ENCODE measurements at regions not wholly inside any gene's neighbourhood (a gene's known extent, or its start where the extent isn't known, plus 50 kb on each side); places are given as distances from the start of the nearest gene placed in this dataset.

DNA sequence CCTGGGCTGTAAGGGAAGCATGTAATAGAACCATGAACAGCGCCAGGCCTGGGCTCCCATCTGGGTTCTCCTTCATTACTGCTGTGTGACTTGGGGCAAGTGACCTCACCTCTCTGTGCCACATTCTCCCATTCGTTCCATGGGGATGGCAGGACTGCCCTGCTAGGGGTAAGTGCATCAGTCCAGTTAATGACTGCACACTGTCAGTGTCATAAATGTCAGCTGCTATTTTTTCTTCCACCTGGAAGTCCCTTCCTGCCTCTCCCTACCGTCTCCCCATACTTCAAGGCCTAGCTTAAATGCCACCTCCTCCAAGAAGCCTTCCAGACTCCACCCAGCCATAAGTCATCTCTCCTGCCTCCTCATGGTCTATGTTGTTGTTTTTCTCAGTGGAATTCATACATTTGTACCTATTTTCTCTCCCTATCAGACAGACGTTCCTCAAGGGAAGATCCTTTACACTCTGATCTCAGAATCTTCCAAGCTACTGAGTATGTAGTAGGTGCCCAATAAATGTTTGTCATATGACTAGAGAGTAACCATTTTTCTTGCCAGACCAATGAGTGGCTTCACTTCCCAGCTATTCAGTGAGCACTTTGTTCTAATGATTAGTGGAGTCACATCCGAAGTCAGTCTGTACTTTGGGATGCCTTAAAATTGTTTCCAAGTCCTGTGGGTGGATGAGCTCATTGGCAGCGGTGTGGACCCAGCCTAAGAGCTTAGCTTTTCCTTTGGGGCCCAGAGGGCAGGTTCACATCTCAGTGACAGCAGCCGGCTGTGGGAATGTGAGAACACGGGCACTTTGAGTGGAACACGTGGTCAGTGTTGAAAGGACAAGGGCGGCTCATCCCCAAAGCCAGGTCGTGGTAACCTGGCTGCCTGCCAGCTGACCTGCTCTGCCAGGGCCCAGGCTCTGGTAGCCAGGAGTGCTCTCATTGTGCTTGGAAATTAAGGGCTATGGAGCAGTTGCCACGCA is 147.5 kb upstream of the GSE1 start:
- peaks cover 5% of the 10 kb centered on the region for H3K4me1 ChIP-seq (ENCODE audit: insufficient read depth, low read length)
- Mint-ChIP-seq H3K36me3 (ENCODE audit: insufficient read depth in 1 of 3, low read depth in 3 of 3) (no peaks in the 10 kb centered on the region), H3K9me3 (no peaks in the 10 kb centered on the region), H3K4me3 (no peak overlapping the region; a peak in 1 of 5 replicates), H3K27ac (no peak overlapping the region), H3K27me3 (ENCODE audit: low read depth) (peaks cover 63% of the 10 kb centered on the region), H3K4me1 (peaks cover 12 to 26% of the 10 kb centered on the region in 2 experiments)
- H3K79me1 ChIP-seq (ENCODE audit: insufficient read depth, low read depth, low read length, poor library complexity, severe bottlenecking), result no peaks in the 10 kb centered on the region
- H3K27me3 ChIP-seq (ENCODE audit: insufficient read depth, low read length), result peaks cover 4% of the 10 kb centered on the region; the same call in 1 of the 2 replicates
- H2AFZ ChIP-seq (ENCODE audit: low read length), result no peak overlapping the region
- H3K14ac ChIP-seq (ENCODE audit: insufficient read depth, low read length), result no peak overlapping the region
- H3K4ac ChIP-seq (ENCODE audit: low read depth, low read length), result no peak overlapping the region
- DNase-seq, result no peak
- no peak overlapping the region for H3K27ac ChIP-seq (ENCODE audit: insufficient read length, low read depth, low read length)
- no peak overlapping the region for H2BK5ac ChIP-seq (ENCODE audit: insufficient read length, low read length)
- H3K23me2 ChIP-seq (ENCODE audit: insufficient read length, low read depth, low read length, poor library complexity, severe bottlenecking), result peaks cover 8% of the 10 kb centered on the region
- H4K5ac ChIP-seq (ENCODE audit: insufficient read length, low read depth, low read length), result no peak overlapping the region
- H2AK5ac ChIP-seq (ENCODE audit: insufficient read length, low read length), result no peak overlapping the region
- no peak overlapping the region for H3K18ac ChIP-seq (ENCODE audit: insufficient read length, low read depth, low read length)
- TF ChIP-seq CTCF (conservative IDR thresholded peaks at IDR 0.05), result no peak
- no peak overlapping the region for H4K91ac ChIP-seq (ENCODE audit: insufficient read length, low read depth, low read length)
- H3K56ac ChIP-seq (ENCODE audit: insufficient read length, low read depth, low read length), result no peak overlapping the region
- H3K23ac ChIP-seq (ENCODE audit: insufficient read length, low read depth, low read length), result no peak overlapping the region
- H2BK20ac ChIP-seq (ENCODE audit: low read depth, low read length, poor library complexity, severe bottlenecking), result no peak overlapping the region
- H3T11ph ChIP-seq (ENCODE audit: low read length), result no peak overlapping the region
- no peak overlapping the region for H2BK15ac ChIP-seq (ENCODE audit: low read depth, low read length)
- H2BK120ac ChIP-seq (ENCODE audit: low read depth, low read length, poor library complexity, severe bottlenecking), result no peak overlapping the region
- no peaks in the 10 kb centered on the region for H4K20me1 ChIP-seq (ENCODE audit: control insufficient read depth, insufficient read depth, insufficient read length)
- H4K8ac ChIP-seq (replicated peaks; ENCODE audit: insufficient read length, low read depth, low read length), result no peak overlapping the region
- H3K4me2 ChIP-seq (ENCODE audit: insufficient read depth, insufficient read length, low read length), result no peak overlapping the region
- no peaks in the 10 kb centered on the region for H3K9me3 ChIP-seq (ENCODE audit: control insufficient read depth, low read depth, low read length)
- no peak overlapping the region for H3K9ac ChIP-seq (ENCODE audit: extremely low read depth, insufficient read length, low read length)
- H2BK12ac ChIP-seq (ENCODE audit: insufficient read length, low read depth, low read length), result no peak overlapping the region
- WGBS (ENCODE audit: extremely low coverage, insufficient read length, low lambda C conversion rate), result no CpG with 5 or more reads among the region's 12 CpGs
- H3K79me2 ChIP-seq (ENCODE audit: insufficient read depth, low read length), result no peaks in the 10 kb centered on the region

Measured in H9 (cell line).